ENCODE measurements at regions not wholly inside any gene's neighbourhood (a gene's known extent, or its start where the extent isn't known, plus 50 kb on each side); places are given as distances from the start of the nearest gene placed in this dataset.

GRCh38 chrX:47710252-47710651, 51.3 kb upstream of the UXT start:
- Histone ChIP-seq H3K4me1 (ENCODE audit: control insufficient read depth in 3 of 3, insufficient read depth in 2 of 3, low read depth in 1 of 3, low read length in 2 of 3) (peaks cover 0 to 3% (median 0%) of the 10 kb centered on the region in 3 donors), H3K4me3 (ENCODE audit: low read depth in 1 of 3, low read length in 3 of 3) (no peak overlapping the region), H3K27ac (ENCODE audit: low read depth in 1 of 3, low read length in 2 of 3) (no peak overlapping the region), H3K9me3 (ENCODE audit: control insufficient read depth in 2 of 2, insufficient read depth in 1 of 2, low read depth in 1 of 2, low read length in 1 of 2) (no peaks in the 10 kb centered on the region), H3K36me3 (ENCODE audit: control insufficient read depth in 3 of 3, insufficient read depth in 2 of 3, low read depth in 1 of 3, low read length in 3 of 3) (no peaks in the 10 kb centered on the region), H3K27me3 (ENCODE audit: control insufficient read depth in 3 of 3, insufficient read depth in 3 of 3, low read length in 3 of 3) (no peaks in the 10 kb centered on the region)
- 65 to 93% (median 87%) methylated on average over 1 of the region's 1 CpG for WGBS, 3 donors
- no peak for DNase-seq
- no peak for FAIRE-seq

Data from small intestine (tissue), 7 donors.